HPDE6-E6E7 (cell line): ENCODE measurements at regions not wholly inside any gene's neighbourhood (a gene's known extent, or its start where the extent isn't known, plus 50 kb on each side); places are given as distances from the start of the nearest gene placed in this dataset.

Source experiments
- DNase-seq: peaks from one replicate; pipeline ENCODE4 v3.0.0; 2011; ENCODE audit warnings: missing footprints; ENCODE audit errors: extremely low spot score

DNA sequence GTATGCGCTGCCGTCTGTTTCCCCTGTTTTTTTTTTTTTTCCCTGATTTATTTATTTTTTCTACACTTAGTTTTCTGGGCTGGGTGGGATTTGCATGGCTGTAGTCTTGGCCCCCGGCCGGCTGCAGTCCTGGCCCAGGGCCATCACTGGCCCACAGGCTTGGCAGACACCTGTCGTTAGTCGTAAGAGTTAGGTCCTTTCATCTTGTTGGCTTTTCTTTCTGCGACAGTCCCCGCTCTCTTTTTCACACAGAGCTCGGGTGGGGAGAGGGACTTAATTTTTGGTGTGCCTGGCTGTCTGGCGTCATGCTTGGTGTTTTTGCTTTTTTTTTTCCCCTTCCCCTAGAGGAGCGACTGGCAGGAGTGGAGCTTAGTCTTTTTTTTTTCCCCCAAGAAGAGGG lies 183.4 kb downstream of the KLF13 start:
- no peak for DNase-seq

DNA sequence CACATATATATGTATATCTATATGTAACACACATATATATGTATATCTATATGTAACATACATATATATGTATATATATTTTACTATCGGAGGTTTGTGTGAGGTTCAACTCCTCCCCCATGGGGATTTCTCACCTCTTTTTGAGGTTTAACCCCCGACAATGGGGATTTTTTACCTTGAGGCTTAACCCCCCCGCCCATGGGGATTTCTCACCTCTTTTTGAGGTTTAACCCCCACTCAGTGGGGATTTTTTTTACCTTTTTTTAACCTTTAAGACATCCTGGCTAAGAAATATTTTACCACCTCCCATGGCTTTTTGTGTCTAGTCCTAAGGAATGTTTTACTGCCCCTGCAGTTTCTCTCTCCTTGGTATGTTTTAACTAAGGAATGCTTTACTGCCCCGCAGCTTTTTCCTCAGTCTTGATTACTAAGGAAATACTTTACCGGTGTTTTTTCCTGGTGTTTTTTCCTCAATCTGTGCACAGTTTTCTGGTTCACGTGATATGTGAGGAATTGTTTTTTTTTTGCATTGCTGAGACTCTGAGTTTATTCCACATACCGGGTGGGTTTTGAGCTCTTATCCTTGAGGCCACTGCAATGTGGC lies 185.2 kb downstream of the KLF13 start:
- DNase-seq, result no peak

DNA sequence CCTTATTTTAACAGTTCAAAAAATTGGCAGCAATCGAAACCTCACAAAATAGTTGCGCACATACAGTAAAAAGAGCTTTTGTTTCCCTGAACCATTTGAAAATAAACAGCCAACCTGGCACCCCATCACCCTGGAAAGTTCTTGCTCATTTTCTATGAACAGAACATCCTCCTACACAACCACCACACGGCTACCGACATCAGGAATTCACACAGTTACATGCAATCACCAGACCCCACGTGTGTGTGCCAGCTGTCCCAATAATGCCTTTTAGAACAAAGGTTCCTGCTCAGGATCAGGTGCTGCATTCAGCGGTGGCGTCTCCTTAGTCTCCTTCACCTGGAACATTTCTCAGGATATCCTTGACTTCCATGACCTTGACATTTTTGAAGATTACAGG lies 186.5 kb downstream of the KLF13 start:
- no peak for DNase-seq

DNA sequence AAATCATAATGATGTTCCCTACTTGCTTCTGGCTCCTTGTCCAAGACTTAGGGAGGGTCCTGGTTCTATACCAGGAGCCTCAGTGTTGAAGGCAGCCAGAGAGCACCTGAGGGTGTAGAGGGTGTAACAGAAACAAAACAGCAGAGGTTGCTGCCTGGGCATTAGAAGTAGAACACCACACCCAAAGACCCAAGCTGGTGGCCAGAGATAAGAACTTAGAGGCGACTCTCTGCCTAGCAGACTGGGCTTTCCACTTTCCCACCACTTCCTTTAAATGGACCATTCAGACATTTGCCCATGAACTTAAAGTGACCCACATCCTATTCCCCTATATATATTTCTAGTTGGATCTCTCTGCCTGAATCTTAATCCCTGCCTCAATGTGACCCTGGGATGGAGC lies 189.8 kb downstream of the KLF13 start:
- no peak for DNase-seq

DNA sequence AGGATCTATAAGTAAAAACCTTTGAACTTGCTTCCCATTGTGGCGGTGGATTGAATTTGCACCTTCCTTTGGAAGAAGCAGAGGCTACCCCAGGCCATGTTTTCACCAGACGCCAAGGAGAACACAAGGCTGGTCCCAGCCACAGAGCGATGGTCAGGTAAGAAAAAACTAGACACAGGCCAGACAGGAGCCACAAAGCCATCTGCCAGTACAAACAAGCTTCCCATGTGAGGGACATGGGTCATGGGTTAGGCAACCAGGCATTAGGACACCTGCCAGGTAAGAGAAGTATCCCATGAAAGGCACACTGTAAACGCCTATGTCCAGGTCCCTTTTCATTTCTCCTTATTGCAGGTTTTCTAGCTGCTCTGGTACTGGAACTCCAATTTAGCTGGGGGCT lies 190.2 kb downstream of the KLF13 start:
- no peak for DNase-seq

DNA sequence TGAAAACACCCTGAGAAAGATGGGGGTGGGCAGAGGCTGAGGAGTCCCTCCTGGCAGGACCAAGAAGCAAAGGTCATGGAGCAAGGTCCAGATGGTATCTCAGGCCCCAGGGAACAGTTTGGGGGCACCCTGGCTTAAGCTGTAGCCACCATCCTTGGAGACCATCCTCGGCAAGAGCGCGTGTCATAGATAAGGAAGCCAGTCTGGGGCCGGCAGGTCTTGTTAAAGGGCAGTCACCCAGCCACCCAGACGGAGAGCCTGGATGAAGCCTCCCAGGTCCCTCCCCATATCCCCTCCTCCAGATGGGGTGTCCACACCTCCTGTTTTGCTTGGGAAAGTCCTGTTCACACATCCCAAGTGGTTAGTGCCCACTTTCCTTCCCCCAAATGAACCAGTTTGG lies 191.1 kb downstream of the KLF13 start:
- DNase-seq, result no peak

DNA sequence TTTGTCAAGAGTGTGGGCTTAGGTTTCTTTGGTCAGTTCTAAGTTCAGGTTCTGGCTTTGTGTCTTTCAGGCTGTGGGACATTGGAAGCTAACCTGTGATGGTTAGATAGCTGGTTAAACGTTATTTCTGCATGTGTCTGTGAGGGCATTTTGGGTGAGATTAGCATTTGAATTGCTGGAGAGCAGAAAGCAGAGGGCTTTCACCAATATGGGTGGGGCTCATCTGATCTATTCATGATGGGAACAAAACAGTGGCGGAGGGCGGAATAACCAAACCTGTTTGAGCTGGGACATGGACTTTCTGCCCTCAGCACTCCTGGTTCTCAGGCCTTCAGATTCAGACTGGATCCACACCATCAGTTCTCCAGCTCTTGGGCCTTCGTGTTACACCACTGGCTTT lies 195.4 kb downstream of the KLF13 start:
- DNase-seq, result no peak

DNA sequence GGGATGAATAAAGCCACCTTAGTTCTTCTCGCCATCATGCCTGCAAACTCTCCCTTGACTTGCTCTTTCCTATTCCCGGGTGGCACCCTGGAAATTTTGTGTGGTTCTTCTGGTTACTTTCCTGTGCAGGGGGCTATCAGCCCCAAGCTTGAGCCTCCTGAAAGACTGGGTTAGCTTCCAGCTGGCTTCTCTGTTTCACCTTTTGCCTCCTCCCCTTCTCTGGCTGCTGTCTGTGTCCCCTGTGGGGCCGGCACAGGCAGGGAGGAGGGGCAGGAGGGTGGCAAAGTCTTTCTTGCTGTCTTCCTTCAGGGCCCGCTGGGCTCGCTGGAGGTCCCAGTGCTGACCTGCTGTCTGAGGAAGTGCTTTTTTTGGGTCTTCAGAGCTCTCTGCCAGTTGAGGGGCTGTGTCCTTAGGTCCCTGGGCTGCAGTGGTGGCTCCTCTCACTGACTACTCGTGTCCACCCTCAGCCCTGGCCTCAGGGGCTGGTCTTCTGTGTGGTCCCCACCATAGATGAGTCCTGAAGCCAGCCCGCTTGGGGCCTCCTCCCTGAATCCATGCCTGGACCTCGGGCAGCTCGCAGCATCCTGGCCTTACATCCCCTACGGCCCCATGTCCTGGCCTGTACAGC lies 196.5 kb downstream of the KLF13 start:
- no peak for DNase-seq

DNA sequence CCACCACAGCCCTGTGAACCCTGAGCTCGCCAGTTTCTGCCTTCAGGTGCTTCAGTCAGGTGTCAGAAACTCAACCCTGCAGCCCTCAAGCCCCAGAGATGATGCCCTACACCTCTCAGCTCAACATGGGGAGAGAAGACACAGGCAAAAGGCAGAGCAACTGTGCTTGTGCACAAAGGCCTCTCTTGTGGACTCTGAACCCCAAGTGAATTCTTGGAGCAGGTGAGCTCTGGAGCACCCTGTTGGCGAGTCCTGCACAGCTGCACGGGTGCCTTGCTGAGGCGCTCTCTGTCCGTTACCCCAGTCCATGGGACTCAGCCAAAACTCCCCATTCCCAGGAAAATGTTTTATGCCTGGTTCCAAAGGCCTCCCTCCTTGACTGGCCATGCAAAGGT lies 197.0 kb downstream of the KLF13 start:
- no peak for DNase-seq

DNA sequence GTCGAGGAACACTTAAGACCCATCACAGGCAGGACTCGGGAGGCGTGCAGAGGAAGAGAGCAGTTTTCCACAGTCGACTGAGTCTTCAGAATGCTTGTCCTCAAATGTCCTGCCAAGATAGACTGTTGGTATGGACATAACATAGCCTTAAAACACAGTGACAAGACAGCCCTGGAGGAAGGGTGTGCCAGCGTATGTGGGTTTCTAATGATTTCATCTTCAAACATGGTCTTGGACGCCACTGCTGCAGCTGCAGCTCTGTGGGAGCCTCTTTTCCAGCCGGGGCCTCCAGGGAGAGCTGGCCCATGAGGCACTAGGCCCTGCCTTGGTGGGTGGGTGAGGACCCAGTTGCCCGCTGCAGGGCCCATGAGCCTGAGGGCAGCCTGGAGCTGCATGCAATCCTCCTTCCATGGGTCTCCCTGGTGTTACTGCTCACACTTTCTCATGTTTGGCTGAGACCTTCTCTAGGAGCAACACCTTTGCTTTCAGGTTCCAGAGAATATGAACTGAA lies 198.6 kb downstream of the KLF13 start:
- no peak for DNase-seq

DNA sequence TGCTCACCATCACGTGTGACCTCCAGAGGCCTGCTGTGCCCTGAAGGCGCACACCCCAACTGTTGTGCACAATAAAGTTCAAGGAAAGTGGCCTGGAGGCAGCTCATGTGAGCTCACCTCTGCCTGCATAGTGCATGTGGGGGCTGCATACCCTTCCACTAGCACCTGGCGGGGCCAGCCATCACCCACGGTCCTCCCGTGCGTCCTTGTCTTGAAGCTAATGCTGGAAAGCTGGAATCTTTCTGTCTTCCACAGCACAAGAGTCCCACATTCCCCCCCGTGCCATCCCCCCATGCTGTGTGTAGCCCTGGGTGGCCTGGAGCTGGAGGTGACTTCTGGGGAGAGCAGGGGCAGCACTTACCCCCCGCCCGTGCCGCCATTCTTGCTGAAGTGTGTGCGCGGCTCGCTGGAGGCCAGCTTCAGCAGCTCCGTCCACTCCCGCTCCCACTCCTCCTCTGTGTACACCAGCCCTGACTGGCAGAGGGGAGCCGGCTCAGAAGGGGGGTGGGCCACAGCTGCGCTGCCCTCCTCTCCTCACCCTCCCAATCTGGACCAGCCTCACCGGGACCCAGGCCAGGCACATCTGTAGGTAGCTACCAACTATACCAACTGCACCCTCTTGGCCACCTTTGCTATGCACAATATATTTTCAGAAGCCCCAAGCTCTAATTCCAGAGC lies 199.5 kb downstream of the KLF13 start:
- DNase-seq, result no peak

DNA sequence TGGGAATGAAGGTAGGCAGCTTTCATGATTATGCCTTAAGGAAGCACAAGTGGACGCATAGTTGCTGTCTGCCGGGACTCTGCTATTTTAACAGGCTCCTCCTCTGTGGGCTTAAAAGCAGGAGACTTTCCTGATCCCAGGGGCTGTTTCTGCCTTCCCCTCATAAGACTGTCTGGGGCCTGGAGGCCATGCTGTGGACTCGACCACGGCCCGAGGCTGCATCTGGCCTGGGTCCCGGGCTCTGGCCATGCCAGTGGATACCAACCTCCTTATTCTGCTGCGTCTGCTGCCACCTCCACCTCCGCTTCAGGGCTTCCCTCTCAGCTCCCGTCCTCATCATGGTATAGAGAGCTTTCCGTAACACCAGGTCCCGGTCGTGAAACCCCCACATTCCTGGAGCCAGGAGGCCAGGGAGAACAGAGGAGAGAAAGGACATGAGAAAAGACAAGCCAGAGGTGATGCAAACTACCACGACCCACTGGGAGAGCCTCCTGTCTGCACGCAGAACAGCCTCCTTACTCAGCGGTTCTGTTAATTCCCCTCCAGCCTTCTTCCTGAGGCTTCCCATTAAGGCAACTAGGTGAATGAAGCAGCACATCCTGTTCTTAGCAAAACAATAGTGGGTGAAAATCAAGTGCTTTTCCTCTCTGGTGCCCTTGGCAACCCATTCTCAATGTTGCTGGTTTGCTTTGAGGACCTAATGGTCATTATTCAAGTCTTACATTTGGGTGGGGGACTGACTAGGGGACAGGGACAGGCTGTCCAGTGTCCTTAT lies 200.5 kb downstream of the KLF13 start:
- DNase-seq, result no peak

DNA sequence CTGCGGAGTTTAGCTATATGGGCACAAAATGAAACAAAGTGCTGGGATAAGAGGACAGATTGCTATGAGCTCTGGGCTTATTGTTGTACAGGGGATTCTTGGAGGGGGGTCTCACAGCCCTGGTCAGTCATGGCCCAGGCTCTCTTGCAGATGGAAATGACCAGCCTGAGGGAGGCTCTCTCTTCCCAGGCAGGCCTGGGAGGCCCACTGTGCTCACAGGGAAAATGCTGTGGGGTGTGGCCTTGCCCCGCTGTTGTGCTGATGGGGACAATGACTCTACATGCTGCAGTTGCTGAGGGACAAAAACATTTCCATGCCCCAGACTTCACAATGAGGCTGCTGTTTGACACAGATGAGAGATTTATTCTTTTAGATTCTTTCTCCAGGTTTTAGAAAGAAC lies 202.2 kb downstream of the KLF13 start:
- no peak for DNase-seq

DNA sequence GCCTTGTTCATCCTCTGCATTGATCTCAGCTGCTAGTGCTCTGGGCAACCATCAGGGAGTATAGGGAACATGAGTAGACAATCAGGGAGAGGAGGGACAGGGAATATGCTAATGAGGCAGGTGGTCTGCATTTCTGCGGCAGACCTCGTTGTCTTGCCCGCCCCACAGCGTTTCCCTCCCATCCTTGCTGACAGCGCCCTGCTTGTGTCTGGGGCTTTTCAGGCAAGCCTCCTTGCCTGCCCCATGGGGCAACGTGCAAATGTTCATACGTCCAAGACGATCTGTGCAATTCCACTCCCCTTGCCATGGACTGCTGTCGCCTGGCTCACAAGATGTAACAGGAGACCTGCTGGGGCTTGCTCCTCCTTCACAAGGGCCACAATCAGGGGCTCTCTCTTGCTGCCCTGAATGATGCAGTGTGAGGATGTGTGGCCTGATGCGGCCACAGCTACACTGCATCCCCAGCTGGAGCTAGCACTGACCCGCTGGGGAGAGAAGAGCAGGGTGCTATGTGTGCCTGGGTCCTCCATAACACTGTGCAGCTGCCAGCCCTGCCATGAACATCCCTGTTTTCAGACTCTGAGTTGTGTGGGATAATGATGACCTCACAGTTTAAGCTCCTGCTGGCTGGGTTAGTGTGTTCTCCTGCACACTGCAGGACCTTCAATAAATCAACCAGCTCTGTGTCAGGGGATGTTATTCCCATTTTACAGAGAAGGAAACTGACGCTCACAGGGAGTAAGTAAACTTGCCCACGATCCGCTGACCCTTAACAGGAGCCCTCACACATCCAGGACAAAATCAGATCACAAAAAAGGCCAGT lies 211.3 kb downstream of the KLF13 start:
- DNase-seq, result no peak

DNA sequence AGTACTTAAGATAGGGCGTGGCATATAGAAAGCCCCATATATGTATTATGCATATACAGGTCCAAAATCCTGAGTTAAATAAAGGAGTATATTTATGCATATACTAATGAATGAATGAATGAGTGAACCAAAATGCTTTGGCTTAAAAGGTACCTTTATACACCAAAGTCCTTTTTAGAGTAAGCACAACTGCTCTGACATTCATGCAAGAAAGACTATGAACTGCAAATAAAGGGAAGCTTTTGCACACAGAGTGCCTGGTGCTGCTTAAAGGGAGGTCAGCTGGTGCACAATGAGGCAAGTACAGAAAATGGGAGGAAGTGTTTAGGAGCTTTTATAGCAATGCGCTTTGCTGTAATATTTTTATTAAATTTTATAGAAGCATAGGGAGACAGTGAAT lies 214.0 kb downstream of the KLF13 start:
- DNase-seq, result no peak

DNA sequence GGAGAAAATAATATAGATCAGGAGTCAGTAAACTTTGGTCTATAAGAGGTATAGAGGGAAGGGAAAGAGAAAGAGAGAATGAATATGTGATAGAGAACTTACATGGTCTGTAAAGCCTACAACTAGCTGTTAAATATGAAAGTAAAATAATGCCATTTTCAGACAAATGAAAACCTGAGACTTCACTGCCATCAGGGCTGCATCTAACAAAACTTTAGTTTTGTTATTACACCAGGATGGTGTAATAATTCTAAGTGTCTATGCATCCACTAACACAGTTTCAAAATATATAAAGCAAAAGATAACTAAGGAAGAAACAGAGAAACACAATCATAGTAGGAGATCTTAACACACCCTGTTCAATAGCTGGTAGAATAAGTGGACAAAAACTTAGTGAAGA lies 217.7 kb downstream of the KLF13 start:
- no peak for DNase-seq

DNA sequence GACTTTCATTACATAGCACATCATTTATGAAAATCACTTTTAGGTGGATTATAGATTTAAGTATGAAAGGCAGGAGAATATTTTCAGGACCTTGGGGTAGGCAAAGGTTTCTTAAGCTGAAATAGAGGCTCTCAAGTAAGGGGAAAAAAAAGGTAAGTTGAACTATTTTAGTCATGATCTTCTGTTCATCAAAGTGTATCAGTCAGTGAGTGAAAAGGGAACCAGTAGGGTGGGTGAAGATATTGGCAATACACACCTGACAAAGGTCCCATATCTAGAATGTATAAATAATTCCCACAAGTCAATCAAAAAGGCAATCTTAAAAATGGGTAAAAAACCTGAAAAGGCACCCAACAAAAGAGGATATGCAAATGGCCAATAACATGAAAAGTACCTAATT lies 218.6 kb downstream of the KLF13 start:
- DNase-seq, result no peak

DNA sequence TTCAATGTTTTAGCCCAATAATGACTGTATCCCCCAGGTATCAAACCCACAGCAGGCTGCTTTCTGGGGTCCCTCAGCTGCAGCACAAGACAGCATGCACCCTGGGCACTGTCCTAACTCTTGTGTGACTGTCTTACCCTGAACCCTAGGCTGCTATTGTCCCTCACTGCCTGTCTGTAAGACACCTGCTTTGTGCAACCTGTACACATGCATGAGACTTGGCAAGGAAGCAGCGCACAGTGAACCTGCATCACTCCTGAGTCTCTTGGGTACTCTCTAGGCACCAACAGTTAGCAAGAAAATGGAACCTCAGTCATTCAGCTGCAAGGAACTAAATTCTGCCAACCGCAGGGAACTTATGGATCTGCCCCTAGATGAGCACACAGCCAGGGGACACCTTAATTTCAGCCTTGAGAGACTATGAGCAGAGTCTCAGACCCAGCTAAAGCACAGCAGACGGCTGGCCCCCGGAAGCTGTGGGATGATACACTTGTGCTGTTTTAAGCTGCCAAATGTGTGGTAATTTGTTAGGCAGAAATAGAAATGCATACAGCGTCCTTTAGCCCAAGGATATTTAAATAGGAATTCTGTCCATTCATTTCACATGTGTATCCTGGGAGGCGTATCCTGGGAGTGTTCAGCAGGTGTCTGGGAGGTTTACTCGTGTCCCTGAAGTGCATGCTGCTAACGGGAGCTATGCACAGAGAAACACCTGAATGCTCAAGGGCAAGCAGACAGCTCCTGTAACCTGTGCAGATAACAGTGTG lies 223.8 kb downstream of the KLF13 start:
- DNase-seq, result no peak

DNA sequence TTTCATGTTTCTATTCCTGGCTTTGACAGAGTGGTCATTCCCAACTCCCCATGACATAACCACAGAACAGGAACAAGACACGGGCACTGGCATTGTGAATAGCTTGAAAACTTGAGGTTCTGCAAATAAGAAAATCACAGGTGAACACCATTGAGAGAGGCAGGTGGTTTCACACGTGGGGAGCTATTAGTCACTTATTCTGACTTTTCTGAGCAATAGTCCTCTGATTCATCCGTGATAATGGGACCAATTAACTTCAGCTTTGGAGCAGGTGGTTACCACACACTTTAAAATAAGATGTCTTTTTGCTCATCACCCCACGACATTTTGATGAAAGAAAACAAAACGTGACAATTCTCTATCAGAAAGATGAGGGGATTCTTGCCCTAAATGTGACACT lies 224.7 kb downstream of the KLF13 start:
- DNase-seq, result no peak

DNA sequence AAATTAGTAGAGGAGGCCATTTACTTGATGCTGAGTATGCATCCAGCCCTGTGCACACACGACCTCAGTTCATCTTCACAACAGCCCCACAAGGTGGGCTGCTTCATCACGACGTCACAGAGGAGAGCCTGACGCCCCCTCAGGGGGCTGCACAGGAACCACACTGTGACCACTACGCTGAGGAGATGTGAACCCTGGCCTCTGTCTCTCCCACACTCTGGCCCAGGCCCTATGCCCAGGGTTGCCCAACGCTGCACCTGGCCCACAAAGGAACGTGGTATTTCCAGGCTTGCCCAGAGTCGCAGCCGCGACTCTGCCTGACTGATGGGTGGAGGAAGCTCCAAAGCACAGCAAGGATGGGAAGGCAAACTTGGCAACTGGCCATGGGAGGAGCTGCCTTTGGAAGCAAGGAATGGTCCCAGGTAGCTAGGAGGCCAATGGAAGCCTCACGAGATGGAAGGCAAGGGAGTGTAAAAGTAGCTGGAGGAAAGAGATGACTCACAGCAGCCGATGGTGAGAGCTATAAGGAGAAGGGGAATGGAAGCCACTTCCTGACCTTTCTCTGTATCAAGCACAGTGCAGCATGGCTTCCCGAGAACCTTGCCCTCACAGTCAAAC lies 226.0 kb downstream of the KLF13 start:
- no peak for DNase-seq
